BLaER1 treated with 17β-estradiol and CSF1 and Interleukin-3, amounts not matched to agents 10 nM and 100 nM (cell line): ENCODE measurements at regions not wholly inside any gene's neighbourhood (a gene's known extent, or its start where the extent isn't known, plus 50 kb on each side); places are given as distances from the start of the nearest gene placed in this dataset.
A peak's percentile ranks its signal among the peaks of the same experiment; 100 is the strongest.
"Not testable (repeated sequence)": the region's sequence is repeated elsewhere in the genome, so short reads cannot be mapped to it uniquely, and the experiment has no call there.

Experiments
- H3K27ac ChIP-seq, 11 experiments: shearing (Covaris generic); formaldehyde crosslinking; 2 replicates each; pipeline ENCODE4 v1.8.1; 2022
- H3K27me3 ChIP-seq, 11 experiments: shearing (Covaris generic); formaldehyde crosslinking; 2 replicates each; pipeline ENCODE4 v1.8.1; 2022
- H3K36me3 ChIP-seq, 11 experiments: shearing (Covaris generic); formaldehyde crosslinking; 2 replicates each; pipeline ENCODE4 v1.8.1; 2022
- H3K4me1 ChIP-seq, 10 experiments: shearing (Covaris generic); formaldehyde crosslinking; 2 replicates each; pipeline ENCODE4 v1.8.1; 2022
- H3K4me2 ChIP-seq, 11 experiments: shearing (Covaris generic); formaldehyde crosslinking; 2 replicates each; pipeline ENCODE4 v1.8.1; 2022
- H3K4me3 ChIP-seq, 10 experiments: shearing (Covaris generic); formaldehyde crosslinking; 2 replicates each; pipeline ENCODE4 v1.8.1; 2022
- H3K9ac ChIP-seq, 11 experiments: shearing (Covaris generic); formaldehyde crosslinking; 2 replicates each; pipeline ENCODE4 v1.8.1; 2022
- H3K9me3 ChIP-seq, 11 experiments: shearing (Covaris generic); formaldehyde crosslinking; replicated peaks in 1 of 11; 2 replicates each; pipeline ENCODE4 v1.8.1; 2022
- H4K20me1 ChIP-seq, 11 experiments: shearing (Covaris generic); formaldehyde crosslinking; 2 replicates each; pipeline ENCODE4 v1.8.1; 2022
- Cebpa-rat ChIP-seq, 11 experiments: shearing (Covaris generic); IDR thresholded peaks; 2 replicates each; pipeline ENCODE4 v1.8.1; 2022

DNA sequence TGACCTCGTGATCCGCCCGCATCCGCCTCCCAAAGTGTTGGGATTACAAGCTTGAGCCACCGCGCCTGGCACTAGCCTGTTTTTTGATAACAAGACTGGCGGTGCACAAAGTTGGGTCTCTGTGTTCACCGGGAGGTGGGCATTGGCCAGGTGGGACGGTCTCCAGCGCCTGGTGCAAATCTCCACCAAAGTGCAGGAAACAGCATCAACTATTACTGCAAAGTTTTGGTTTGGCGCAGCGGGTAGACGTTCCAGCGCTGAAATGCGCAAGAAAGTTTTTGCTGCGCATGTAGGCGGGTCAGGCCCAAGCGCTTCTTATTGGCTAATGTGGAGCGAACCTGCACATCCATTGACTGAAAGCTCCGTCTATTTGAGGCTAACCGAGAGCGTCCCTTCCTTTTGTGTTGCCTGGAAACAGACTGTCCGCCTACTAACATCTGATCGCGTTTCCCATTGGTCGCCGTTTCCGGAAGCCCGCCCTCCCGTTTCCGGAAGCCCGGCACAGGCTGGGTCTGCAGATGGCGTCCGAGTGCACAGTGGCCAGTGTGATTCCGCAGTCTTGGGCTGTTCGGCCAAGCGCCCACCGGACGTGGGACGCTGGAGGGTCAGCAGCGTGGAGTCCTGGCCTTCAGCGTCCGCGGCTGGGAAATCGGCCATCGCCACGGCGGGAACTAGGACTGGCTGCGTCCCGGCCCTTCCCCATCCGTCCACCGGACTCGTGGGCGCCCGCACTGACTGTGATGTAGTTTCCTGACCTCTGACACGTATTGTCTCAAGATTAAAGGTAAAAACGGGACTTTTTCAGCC, 53.3 kb upstream of the ZNF527 start:
- peak overlapping the region; percentile 82 to 94 (median 91) for H3K9ac ChIP-seq
- H3K36me3 ChIP-seq, result peaks cover 24 to 34% (median 33%) of the 10 kb centered on the region in 11 experiments
- H3K4me1 ChIP-seq, result peaks cover 8 to 29% (median 23%) of the 10 kb centered on the region in 10 experiments; a peak in 19 of 20 replicates
- peaks cover 0 to 26% (median 10%) of the 10 kb centered on the region in 11 experiments; a peak in 8 of 22 replicates for H4K20me1 ChIP-seq
- peak overlapping the region; percentile 77 to 93 (median 84) for H3K4me2 ChIP-seq
- no peaks in the 10 kb centered on the region for H3K27me3 ChIP-seq
- peak overlapping the region; percentile 75 to 92 (median 87) for H3K27ac ChIP-seq
- H3K9me3 ChIP-seq, result peaks cover 0 to 37% (median 23%) of the 10 kb centered on the region in 11 experiments; a peak in 19 of 22 replicates
- peak overlapping the region; percentile 74 to 97 (median 86) for H3K4me3 ChIP-seq
- TF ChIP-seq Cebpa-rat (IDR thresholded peaks at IDR 0.05), result no peak

DNA sequence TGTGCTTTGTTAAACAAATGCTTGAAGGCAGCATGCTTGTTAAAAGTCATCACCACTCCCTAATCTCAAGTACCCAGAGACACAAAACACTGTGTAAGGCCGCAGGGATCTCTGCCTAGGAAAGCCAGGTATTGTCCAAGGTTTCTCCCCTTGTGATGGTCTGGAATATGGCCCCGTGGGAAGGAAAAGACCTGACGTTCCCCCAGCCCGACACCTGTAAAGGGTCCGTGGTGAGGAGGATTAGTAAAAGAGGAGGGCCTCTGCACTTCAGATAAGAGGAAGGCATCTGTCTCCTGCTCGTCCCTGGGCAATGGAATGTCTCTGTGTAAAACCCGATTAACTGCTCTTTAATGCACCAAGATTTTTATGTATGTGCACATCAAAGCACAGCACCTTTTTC, 49.9 kb upstream of the ZNF527 start:
- H3K36me3 ChIP-seq, result peaks cover 48 to 68% (median 62%) of the 10 kb centered on the region in 11 experiments
- not testable (repeated sequence) for H3K9ac ChIP-seq

More for the DNA sequence above, 49.9 kb upstream of the ZNF527 start:
- Histone ChIP-seq H4K20me1 (peaks cover 0 to 39% (median 10%) of the 10 kb centered on the region in 11 experiments; a peak in 12 of 22 replicates), H3K4me1 (peaks cover 4 to 26% (median 18%) of the 10 kb centered on the region in 10 experiments; a peak in 19 of 20 replicates), H3K9me3 (peaks cover 0 to 29% (median 20%) of the 10 kb centered on the region in 11 experiments; a peak in 18 of 22 replicates)
- H3K27ac ChIP-seq, H3K4me3 ChIP-seq, H3K4me2 ChIP-seq, H3K27me3 ChIP-seq: not testable (repeated sequence)
